DOHH2 (cell line): ENCODE measurements at regions not wholly inside any gene's neighbourhood (a gene's known extent, or its start where the extent isn't known, plus 50 kb on each side); places are given as distances from the start of the nearest gene placed in this dataset.

Experiments
- H3F3A ChIP-seq: fragments of 200-600 bp; sonication (generic), shearing (Covaris generic); 2 replicates; pipeline ENCODE4 v1.6.0; 2016; ENCODE audit warnings: antibody characterized with exemption, mild to moderate bottlenecking; ENCODE audit not compliant: control insufficient read depth, insufficient read depth
- H3K27ac ChIP-seq: fragments of 200-600 bp; sonication (generic); 2 replicates; pipeline ENCODE4 v1.5.1; 2014; ENCODE audit warnings: low read depth, mild to moderate bottlenecking, low read length, moderate library complexity
- H3K27me3 ChIP-seq: fragments of 200-600 bp; sonication (generic); 2 replicates; pipeline ENCODE4 v1.6.1; 2014; ENCODE audit warnings: mild to moderate bottlenecking, low read length, mixed read lengths; ENCODE audit not compliant: control insufficient read depth
- H3K36me3 ChIP-seq: fragments of 200-600 bp; sonication (generic); 2 replicates; pipeline ENCODE4 v1.6.1; 2014; ENCODE audit warnings: mild to moderate bottlenecking, low read length, moderate library complexity, mixed read lengths; ENCODE audit not compliant: control insufficient read depth
- H3K4me1 ChIP-seq: fragments of 200-600 bp; sonication (generic); 2 replicates; pipeline ENCODE4 v1.6.1; 2014; ENCODE audit warnings: mild to moderate bottlenecking, low read length, mixed read lengths; ENCODE audit not compliant: control insufficient read depth
- H3K4me2 ChIP-seq: fragments of 200-600 bp; sonication (generic); 2 replicates; pipeline ENCODE4 v1.6.0; 2014; ENCODE audit warnings: mild to moderate bottlenecking, low read length, moderate library complexity
- H3K4me3 ChIP-seq: fragments of 200-600 bp; sonication (generic); 2 replicates; pipeline ENCODE4 v1.5.1; 2014; ENCODE audit warnings: mild to moderate bottlenecking, low read length, mixed read lengths
- H3K79me2 ChIP-seq: fragments of 200-600 bp; sonication (generic); 2 replicates; pipeline ENCODE4 v1.6.1; 2014; ENCODE audit warnings: mild to moderate bottlenecking, low read length, mixed read lengths; ENCODE audit not compliant: control insufficient read depth
- H3K9me2 ChIP-seq: fragments of 200-600 bp; sonication (generic); replicated peaks from 2 replicates; pipeline ENCODE4 v1.6.1; 2014; ENCODE audit warnings: mild to moderate bottlenecking, low read length, mixed read lengths; ENCODE audit not compliant: control insufficient read depth
- H3K9me3 ChIP-seq: fragments of 200-600 bp; sonication (generic); 2 replicates; pipeline ENCODE4 v1.6.1; 2014; ENCODE audit warnings: antibody characterized with exemption, low read length, mixed read lengths; ENCODE audit not compliant: control insufficient read depth, insufficient read depth
- H4K20me1 ChIP-seq: fragments of 200-600 bp; sonication (generic); 2 replicates; pipeline ENCODE4 v1.6.0; 2014; ENCODE audit warnings: low read depth, mild to moderate bottlenecking, antibody characterized with exemption, low read length, moderate library complexity; ENCODE audit not compliant: control insufficient read depth, insufficient read depth
- CTCF ChIP-seq: fragments of 200-600 bp; sonication (generic); IDR thresholded peaks from one replicate; pipeline ENCODE4 v1.5.1; 2014; ENCODE audit warnings: antibody characterized with exemption, mild to moderate bottlenecking, low read depth, low read length; ENCODE audit not compliant: poor library complexity, severe bottlenecking
- EZH2phosphoT487 ChIP-seq: fragments of 200-600 bp; sonication (generic); IDR thresholded peaks from 2 replicates; pipeline ENCODE4 v1.6.1; 2017; ENCODE audit warnings: borderline replicate concordance, mild to moderate bottlenecking, antibody characterized with exemption, low read length, moderate library complexity, mixed read lengths

- Histone ChIP-seq H3K27ac (no peak overlapping the region), H3K36me3 (no peaks in the 10 kb centered on the region), H3K4me1 (no peaks in the 10 kb centered on the region), H3K79me2 (no peaks in the 10 kb centered on the region), H3K4me3 (no peak overlapping the region), H3F3A (no peaks in the 10 kb centered on the region), H3K27me3 (peaks cover 12% of the 10 kb centered on the region), H3K9me3 (no peaks in the 10 kb centered on the region), H3K4me2 (no peak overlapping the region), H3K9me2 (no peaks in the 10 kb centered on the region), H4K20me1 (no peaks in the 10 kb centered on the region)
- TF ChIP-seq EZH2phosphoT487 (no peak), CTCF (no peak)
Observed at GRCh38 chr10:63773962-63774361, 252.8 kb downstream of the REEP3 start.

- Histone ChIP-seq H3K79me2 (no peaks in the 10 kb centered on the region), H3K27me3 (peaks cover 2% of the 10 kb centered on the region; the same call in 1 of the 2 replicates), H3K9me3 (no peaks in the 10 kb centered on the region), H4K20me1 (no peaks in the 10 kb centered on the region), H3K9me2 (no peaks in the 10 kb centered on the region), H3K4me3 (no peak overlapping the region), H3K4me2 (no peak overlapping the region), H3K27ac (no peak overlapping the region), H3F3A (no peaks in the 10 kb centered on the region), H3K36me3 (no peaks in the 10 kb centered on the region), H3K4me1 (no peaks in the 10 kb centered on the region)
- TF ChIP-seq EZH2phosphoT487 (no peak), CTCF (no peak)
Observed at GRCh38 chr10:63780101-63780500, 258.9 kb downstream of the REEP3 start.

- Histone ChIP-seq H3F3A (no peaks in the 10 kb centered on the region), H3K9me2 (no peaks in the 10 kb centered on the region), H3K4me1 (no peaks in the 10 kb centered on the region), H3K79me2 (no peaks in the 10 kb centered on the region), H3K4me3 (no peak overlapping the region), H3K9me3 (no peaks in the 10 kb centered on the region), H4K20me1 (no peaks in the 10 kb centered on the region), H3K27ac (no peak overlapping the region), H3K27me3 (peaks cover 2% of the 10 kb centered on the region; the same call in 1 of the 2 replicates), H3K4me2 (no peak overlapping the region), H3K36me3 (no peaks in the 10 kb centered on the region)
- TF ChIP-seq EZH2phosphoT487 (no peak), CTCF (no peak)
Observed at GRCh38 chr10:63781226-63781625, 260.0 kb downstream of the REEP3 start.
